ENCODE measurements at regions not wholly inside any gene's neighbourhood (a gene's known extent, or its start where the extent isn't known, plus 50 kb on each side); places are given as distances from the start of the nearest gene placed in this dataset.

DNA sequence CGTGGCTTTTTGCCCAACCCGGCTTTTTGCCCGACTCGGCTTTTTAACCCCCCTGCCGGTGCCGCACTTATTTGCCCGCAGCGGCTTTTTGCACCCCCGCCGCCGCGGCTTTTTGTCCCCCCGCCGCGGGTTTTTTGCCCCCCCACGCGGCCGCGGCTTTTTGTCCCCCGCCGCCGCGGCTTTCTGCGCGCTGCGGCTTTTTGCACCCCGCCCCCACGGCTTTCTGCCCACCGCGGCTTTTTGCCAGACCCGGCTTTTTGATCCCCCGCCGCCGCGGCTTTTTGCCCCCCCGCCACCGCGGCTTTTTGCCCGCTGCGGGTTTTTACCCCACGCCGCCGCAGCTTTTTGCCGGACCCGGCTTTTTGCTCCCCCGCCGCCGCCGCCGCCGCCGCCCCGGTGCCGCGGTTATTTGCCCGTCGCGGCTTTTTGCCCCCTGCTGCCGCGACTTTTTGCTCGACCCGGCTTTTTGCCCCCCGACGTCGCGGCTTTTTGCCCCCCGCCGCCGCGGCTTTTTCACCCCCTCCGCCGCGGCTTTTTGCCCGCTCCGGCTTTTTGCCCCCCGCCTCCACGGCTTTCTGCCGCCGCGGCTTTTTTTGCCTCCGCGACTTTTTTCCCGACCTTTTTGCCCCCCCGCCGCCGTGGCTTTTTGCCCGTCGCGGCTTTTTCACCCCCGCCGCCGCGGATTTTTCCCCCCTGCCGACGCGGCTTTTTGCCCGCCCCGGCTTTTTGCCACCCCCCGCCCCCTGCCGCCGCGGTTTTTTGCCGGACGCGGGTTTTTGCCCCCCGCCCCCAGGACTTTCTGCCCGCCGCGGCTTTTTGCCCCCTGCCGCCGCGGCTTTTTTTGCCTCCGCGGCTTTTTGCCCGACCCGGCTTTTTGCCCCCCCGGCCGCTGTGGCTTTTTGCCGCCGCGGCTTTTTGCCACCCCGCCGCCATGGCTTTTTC, 2786.5 kb downstream of the RPIA start:
- TF ChIP-seq, protein P1, sequence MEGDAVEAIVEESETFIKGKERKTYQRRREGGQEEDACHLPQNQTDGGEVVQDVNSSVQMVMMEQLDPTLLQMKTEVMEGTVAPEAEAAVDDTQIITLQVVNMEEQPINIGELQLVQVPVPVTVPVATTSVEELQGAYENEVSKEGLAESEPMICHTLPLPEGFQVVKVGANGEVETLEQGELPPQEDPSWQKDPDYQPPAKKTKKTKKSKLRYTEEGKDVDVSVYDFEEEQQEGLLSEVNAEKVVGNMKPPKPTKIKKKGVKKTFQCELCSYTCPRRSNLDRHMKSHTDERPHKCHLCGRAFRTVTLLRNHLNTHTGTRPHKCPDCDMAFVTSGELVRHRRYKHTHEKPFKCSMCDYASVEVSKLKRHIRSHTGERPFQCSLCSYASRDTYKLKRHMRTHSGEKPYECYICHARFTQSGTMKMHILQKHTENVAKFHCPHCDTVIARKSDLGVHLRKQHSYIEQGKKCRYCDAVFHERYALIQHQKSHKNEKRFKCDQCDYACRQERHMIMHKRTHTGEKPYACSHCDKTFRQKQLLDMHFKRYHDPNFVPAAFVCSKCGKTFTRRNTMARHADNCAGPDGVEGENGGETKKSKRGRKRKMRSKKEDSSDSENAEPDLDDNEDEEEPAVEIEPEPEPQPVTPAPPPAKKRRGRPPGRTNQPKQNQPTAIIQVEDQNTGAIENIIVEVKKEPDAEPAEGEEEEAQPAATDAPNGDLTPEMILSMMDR (IDR thresholded peaks at IDR 0.05): no peak
- no peak for TF ChIP-seq POLR2A (IDR thresholded peaks at IDR 0.05; ENCODE audit: low read depth)

All from esophagus muscularis mucosa (tissue), 3 donors.